CD1c-positive myeloid dendritic cell (primary cell): ENCODE measurements at regions not wholly inside any gene's neighbourhood (a gene's known extent, or its start where the extent isn't known, plus 50 kb on each side); places are given as distances from the start of the nearest gene placed in this dataset.
"Not testable (repeated sequence)": the region's sequence is repeated elsewhere in the genome, so short reads cannot be mapped to it uniquely, and the experiment has no call there.

Experiments
- DNase-seq: peaks from one replicate; pipeline ENCODE4 v3.0.0-alpha.2; 2016; ENCODE audit errors: extremely low spot score

GRCh38 chr5:114822436-114822835, 347.3 kb downstream of the TRIM36 start:
- no peak for DNase-seq

GRCh38 chr5:114790403-114790792, 379.3 kb downstream of the TRIM36 start:
- DNase-seq = no peak

- no peak for DNase-seq
Measured at GRCh38 chr5:114789773-114790402, 379.8 kb downstream of the TRIM36 start.

GRCh38 chr5:114782869-114783268, 386.8 kb downstream of the TRIM36 start:
- DNase-seq = no peak

GRCh38 chr5:114782177-114782576, 387.5 kb downstream of the TRIM36 start:
- no peak for DNase-seq

GRCh38 chr5:114780290-114780689, 389.4 kb downstream of the TRIM36 start:
- DNase-seq = no peak

GRCh38 chr5:114744406-114744805, 382.5 kb downstream of the KCNN2 start:
- no peak for DNase-seq

GRCh38 chr5:114734238-114734637, 372.4 kb downstream of the KCNN2 start:
- DNase-seq = no peak

- no peak for DNase-seq
Measured at GRCh38 chr5:114729986-114730385, 368.1 kb downstream of the KCNN2 start.

GRCh38 chr5:114727358-114727757, 365.5 kb downstream of the KCNN2 start:
- no peak for DNase-seq

GRCh38 chr5:114726131-114726530, 364.3 kb downstream of the KCNN2 start:
- no peak for DNase-seq

GRCh38 chr5:114719268-114719667, 357.4 kb downstream of the KCNN2 start:
- DNase-seq = no peak

- DNase-seq = no peak
Measured at GRCh38 chr5:114716955-114717354, 355.1 kb downstream of the KCNN2 start.

- not testable (repeated sequence) for DNase-seq
Measured at GRCh38 chr5:114704225-114704893, 342.5 kb downstream of the KCNN2 start.

- DNase-seq = no peak
Measured at GRCh38 chr5:114702731-114703130, 340.9 kb downstream of the KCNN2 start.

- DNase-seq = no peak
Measured at GRCh38 chr5:114702136-114702535, 340.3 kb downstream of the KCNN2 start.

GRCh38 chr5:114700823-114701222, 339.0 kb downstream of the KCNN2 start:
- no peak for DNase-seq

- no peak for DNase-seq
Measured at GRCh38 chr5:114695292-114695904, 333.5 kb downstream of the KCNN2 start.

GRCh38 chr5:114686356-114686755, 324.5 kb downstream of the KCNN2 start:
- no peak for DNase-seq

- no peak for DNase-seq
Measured at GRCh38 chr5:114678778-114679177, 316.9 kb downstream of the KCNN2 start.

- no peak for DNase-seq
Measured at GRCh38 chr5:114665551-114665950, 303.7 kb downstream of the KCNN2 start.

GRCh38 chr5:114660791-114661190, 298.9 kb downstream of the KCNN2 start:
- no peak for DNase-seq

- DNase-seq = no peak
Measured at GRCh38 chr5:114658194-114658593, 296.3 kb downstream of the KCNN2 start.
